GM18907 (cell line): ENCODE measurements at regions not wholly inside any gene's neighbourhood (a gene's known extent, or its start where the extent isn't known, plus 50 kb on each side); places are given as distances from the start of the nearest gene placed in this dataset.
"Not testable (repeated sequence)": the region's sequence is repeated elsewhere in the genome, so short reads cannot be mapped to it uniquely, and the experiment has no call there.

Source experiments
- ATAC-seq: cut with Tn5 transposase; IDR thresholded peaks from one replicate; pipeline ENCODE4 v1.9.1; 2021; ENCODE audit warnings: mild to moderate bottlenecking, moderate library complexity; ENCODE audit not compliant: unreplicated experiment

GRCh38 chr3:16768014-16768413, 116.7 kb upstream of the PLCL2 start:
- no peak for ATAC-seq

GRCh38 chr3:16768956-16769355, 115.8 kb upstream of the PLCL2 start:
- no peak for ATAC-seq

GRCh38 chr3:16769525-16769924, 115.2 kb upstream of the PLCL2 start:
- no peak for ATAC-seq

GRCh38 chr3:16770021-16770420, 114.7 kb upstream of the PLCL2 start:
- no peak for ATAC-seq

- ATAC-seq, result no peak
Observed at GRCh38 chr3:16770792-16771191, 114.0 kb upstream of the PLCL2 start.

GRCh38 chr3:16773594-16773993, 111.2 kb upstream of the PLCL2 start:
- ATAC-seq, result not testable (repeated sequence)

GRCh38 chr3:16774536-16774935, 110.2 kb upstream of the PLCL2 start:
- not testable (repeated sequence) for ATAC-seq

- no peak for ATAC-seq
Observed at GRCh38 chr3:16784973-16785372, 99.8 kb upstream of the PLCL2 start.

GRCh38 chr3:16785465-16785864, 99.3 kb upstream of the PLCL2 start:
- no peak for ATAC-seq

- ATAC-seq, result no peak
Observed at GRCh38 chr3:16788440-16789056, 96.2 kb upstream of the PLCL2 start.

- ATAC-seq, result no peak
Observed at GRCh38 chr3:16789344-16790120, 95.2 kb upstream of the PLCL2 start.

- ATAC-seq, result no peak
Observed at GRCh38 chr3:16790432-16791400, 94.0 kb upstream of the PLCL2 start.

- no peak for ATAC-seq
Observed at GRCh38 chr3:16793321-16793720, 91.4 kb upstream of the PLCL2 start.

- no peak for ATAC-seq
Observed at GRCh38 chr3:16794257-16794656, 90.5 kb upstream of the PLCL2 start.

GRCh38 chr3:16795581-16795980, 89.2 kb upstream of the PLCL2 start:
- no peak for ATAC-seq

GRCh38 chr3:16797831-16798230, 86.9 kb upstream of the PLCL2 start:
- no peak for ATAC-seq

- no peak for ATAC-seq
Observed at GRCh38 chr3:16798738-16799137, 86.0 kb upstream of the PLCL2 start.

- ATAC-seq, result no peak
Observed at GRCh38 chr3:16800361-16800760, 84.4 kb upstream of the PLCL2 start.

GRCh38 chr3:16801223-16801622, 83.5 kb upstream of the PLCL2 start:
- no peak for ATAC-seq

GRCh38 chr3:16801698-16802097, 83.1 kb upstream of the PLCL2 start:
- no peak for ATAC-seq

GRCh38 chr3:16802389-16802788, 82.4 kb upstream of the PLCL2 start:
- ATAC-seq, result peak; percentile 69
